ENCODE measurements at regions not wholly inside any gene's neighbourhood (a gene's known extent, or its start where the extent isn't known, plus 50 kb on each side); places are given as distances from the start of the nearest gene placed in this dataset.

GRCh38 chr6:113671421-113671820, 185.7 kb upstream of the MARCKS start:
- TF ChIP-seq, protein P1, sequence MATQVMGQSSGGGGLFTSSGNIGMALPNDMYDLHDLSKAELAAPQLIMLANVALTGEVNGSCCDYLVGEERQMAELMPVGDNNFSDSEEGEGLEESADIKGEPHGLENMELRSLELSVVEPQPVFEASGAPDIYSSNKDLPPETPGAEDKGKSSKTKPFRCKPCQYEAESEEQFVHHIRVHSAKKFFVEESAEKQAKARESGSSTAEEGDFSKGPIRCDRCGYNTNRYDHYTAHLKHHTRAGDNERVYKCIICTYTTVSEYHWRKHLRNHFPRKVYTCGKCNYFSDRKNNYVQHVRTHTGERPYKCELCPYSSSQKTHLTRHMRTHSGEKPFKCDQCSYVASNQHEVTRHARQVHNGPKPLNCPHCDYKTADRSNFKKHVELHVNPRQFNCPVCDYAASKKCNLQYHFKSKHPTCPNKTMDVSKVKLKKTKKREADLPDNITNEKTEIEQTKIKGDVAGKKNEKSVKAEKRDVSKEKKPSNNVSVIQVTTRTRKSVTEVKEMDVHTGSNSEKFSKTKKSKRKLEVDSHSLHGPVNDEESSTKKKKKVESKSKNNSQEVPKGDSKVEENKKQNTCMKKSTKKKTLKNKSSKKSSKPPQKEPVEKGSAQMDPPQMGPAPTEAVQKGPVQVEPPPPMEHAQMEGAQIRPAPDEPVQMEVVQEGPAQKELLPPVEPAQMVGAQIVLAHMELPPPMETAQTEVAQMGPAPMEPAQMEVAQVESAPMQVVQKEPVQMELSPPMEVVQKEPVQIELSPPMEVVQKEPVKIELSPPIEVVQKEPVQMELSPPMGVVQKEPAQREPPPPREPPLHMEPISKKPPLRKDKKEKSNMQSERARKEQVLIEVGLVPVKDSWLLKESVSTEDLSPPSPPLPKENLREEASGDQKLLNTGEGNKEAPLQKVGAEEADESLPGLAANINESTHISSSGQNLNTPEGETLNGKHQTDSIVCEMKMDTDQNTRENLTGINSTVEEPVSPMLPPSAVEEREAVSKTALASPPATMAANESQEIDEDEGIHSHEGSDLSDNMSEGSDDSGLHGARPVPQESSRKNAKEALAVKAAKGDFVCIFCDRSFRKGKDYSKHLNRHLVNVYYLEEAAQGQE (IDR thresholded peaks at IDR 0.05; ENCODE audit: insufficient read depth in 1 of 2, low read depth in 2 of 2, low read length in 2 of 2) = no peak
- TF ChIP-seq FOXP2 (optimal IDR thresholded peaks at IDR 0.05; ENCODE audit: borderline replicate concordance, extremely low read depth, extremely low read length, insufficient read depth) (no peak), POLR2AphosphoS5 (IDR thresholded peaks at IDR 0.05; ENCODE audit: low read depth, low read length) (no peak), SIN3A (IDR thresholded peaks at IDR 0.05; ENCODE audit: borderline replicate concordance, insufficient read depth, low read length) (no peak), TAF1 (IDR thresholded peaks at IDR 0.05; ENCODE audit: borderline replicate concordance, insufficient read depth, low read length) (no peak)

DNA sequence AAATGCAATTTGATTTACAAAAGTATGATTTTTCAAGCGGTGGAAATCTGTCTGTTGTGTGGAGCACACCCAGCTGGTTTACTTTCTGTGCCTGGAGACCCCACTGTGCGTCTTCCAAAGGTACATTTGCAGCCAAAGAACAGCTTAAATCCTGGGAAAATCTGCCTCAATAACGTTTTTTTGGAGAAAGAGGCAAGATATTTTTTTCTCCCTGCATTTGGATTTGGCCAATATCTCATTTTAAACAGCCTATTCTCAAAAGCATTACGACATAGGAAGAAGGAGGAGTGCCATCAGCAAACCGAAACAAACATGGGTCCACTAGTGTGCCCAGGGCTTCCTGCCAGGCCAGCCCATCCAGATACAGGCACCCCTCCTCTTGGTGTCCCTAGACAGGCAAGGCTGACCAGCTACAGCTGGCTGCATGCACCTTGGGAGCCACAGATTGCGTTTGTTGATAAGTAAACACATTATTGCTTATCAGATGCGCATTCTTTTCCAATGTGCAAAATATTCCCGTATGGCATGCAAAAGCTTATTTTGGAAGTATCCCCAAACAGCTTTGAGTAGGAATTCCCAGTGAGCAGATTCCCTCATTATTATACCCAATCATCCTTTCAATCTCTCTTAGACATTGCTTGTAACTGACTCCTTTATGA, 184.5 kb upstream of the MARCKS start:
- TF ChIP-seq TAF1 (IDR thresholded peaks at IDR 0.05; ENCODE audit: borderline replicate concordance, insufficient read depth, low read length) (no peak), POLR2AphosphoS5 (IDR thresholded peaks at IDR 0.05; ENCODE audit: low read depth, low read length) (no peak), FOXP2 (optimal IDR thresholded peaks at IDR 0.05; ENCODE audit: borderline replicate concordance, extremely low read depth, extremely low read length, insufficient read depth) (no peak), SIN3A (IDR thresholded peaks at IDR 0.05; ENCODE audit: borderline replicate concordance, insufficient read depth, low read length) (no peak)
- TF ChIP-seq, protein P1 (IDR thresholded peaks at IDR 0.05; ENCODE audit: insufficient read depth in 1 of 2, low read depth in 2 of 2, low read length in 2 of 2) = no peak

GRCh38 chr6:113674075-113674474, 183.1 kb upstream of the MARCKS start:
- TF ChIP-seq, protein P1 (IDR thresholded peaks at IDR 0.05; ENCODE audit: insufficient read depth in 1 of 2, low read depth in 2 of 2, low read length in 2 of 2) = no peak
- no peak for TF ChIP-seq SIN3A (IDR thresholded peaks at IDR 0.05; ENCODE audit: borderline replicate concordance, insufficient read depth, low read length)
- no peak for TF ChIP-seq POLR2AphosphoS5 (IDR thresholded peaks at IDR 0.05; ENCODE audit: low read depth, low read length)
- TF ChIP-seq TAF1 (IDR thresholded peaks at IDR 0.05; ENCODE audit: borderline replicate concordance, insufficient read depth, low read length) = no peak
- TF ChIP-seq FOXP2 (optimal IDR thresholded peaks at IDR 0.05; ENCODE audit: borderline replicate concordance, extremely low read depth, extremely low read length, insufficient read depth) = no peak

GRCh38 chr6:113676057-113676456, 181.1 kb upstream of the MARCKS start:
- TF ChIP-seq FOXP2 (optimal IDR thresholded peaks at IDR 0.05; ENCODE audit: borderline replicate concordance, extremely low read depth, extremely low read length, insufficient read depth) = no peak
- TF ChIP-seq POLR2AphosphoS5 (IDR thresholded peaks at IDR 0.05; ENCODE audit: low read depth, low read length) = no peak
- TF ChIP-seq SIN3A (IDR thresholded peaks at IDR 0.05; ENCODE audit: borderline replicate concordance, insufficient read depth, low read length) = no peak
- TF ChIP-seq, protein P1 (IDR thresholded peaks at IDR 0.05; ENCODE audit: insufficient read depth in 1 of 2, low read depth in 2 of 2, low read length in 2 of 2) = no peak
- TF ChIP-seq TAF1 (IDR thresholded peaks at IDR 0.05; ENCODE audit: borderline replicate concordance, insufficient read depth, low read length) = no peak
